CD4-positive, alpha-beta T cell treated with Interleukin-6 for 4 hours (primary cell): ENCODE measurements at regions not wholly inside any gene's neighbourhood (a gene's known extent, or its start where the extent isn't known, plus 50 kb on each side); places are given as distances from the start of the nearest gene placed in this dataset.

Experiments used
- DNase-seq: peaks from one replicate; pipeline ENCODE4 v3.0.0-alpha.2; 2020; ENCODE audit warnings: mixed read lengths

GRCh38 chr15:95298729-95299128 is 1031.8 kb upstream of the NR2F2 start:
- DNase-seq: no peak

GRCh38 chr15:95300958-95301357 is 1029.5 kb upstream of the NR2F2 start:
- no peak for DNase-seq

GRCh38 chr15:95302206-95302605 is 1028.3 kb upstream of the NR2F2 start:
- DNase-seq: no peak

GRCh38 chr15:95302809-95303208 is 1027.7 kb upstream of the NR2F2 start:
- DNase-seq: no peak

GRCh38 chr15:95303713-95304112 is 1026.8 kb upstream of the NR2F2 start:
- DNase-seq: no peak

GRCh38 chr15:95304151-95304946 is 1026.2 kb upstream of the NR2F2 start:
- DNase-seq: no peak

- no peak for DNase-seq
Observed at GRCh38 chr15:95304947-95305400, 1025.5 kb upstream of the NR2F2 start.

GRCh38 chr15:95307115-95307514 is 1023.4 kb upstream of the NR2F2 start:
- DNase-seq: no peak

- DNase-seq: no peak
Observed at GRCh38 chr15:95319242-95319641, 1011.3 kb upstream of the NR2F2 start.

GRCh38 chr15:95323796-95324195 is 1006.7 kb upstream of the NR2F2 start:
- DNase-seq: no peak

GRCh38 chr15:95324656-95325055 is 1005.8 kb upstream of the NR2F2 start:
- DNase-seq: no peak

- DNase-seq: no peak
Observed at GRCh38 chr15:95325763-95326404, 1004.6 kb upstream of the NR2F2 start.

GRCh38 chr15:95326431-95327182 is 1003.9 kb upstream of the NR2F2 start:
- no peak for DNase-seq

- DNase-seq: no peak
Observed at GRCh38 chr15:95327183-95327525, 1003.3 kb upstream of the NR2F2 start.

- no peak for DNase-seq
Observed at GRCh38 chr15:95327661-95328060, 1002.8 kb upstream of the NR2F2 start.

- no peak for DNase-seq
Observed at GRCh38 chr15:95328559-95328958, 1001.9 kb upstream of the NR2F2 start.

- DNase-seq: no peak
Observed at GRCh38 chr15:95329362-95329761, 1001.1 kb upstream of the NR2F2 start.

- DNase-seq: no peak
Observed at GRCh38 chr15:95341686-95342085, 988.8 kb upstream of the NR2F2 start.

GRCh38 chr15:95345867-95346266 is 984.6 kb upstream of the NR2F2 start:
- DNase-seq: no peak

GRCh38 chr15:95346721-95347475 is 983.6 kb upstream of the NR2F2 start:
- no peak for DNase-seq

GRCh38 chr15:95347837-95348236 is 982.7 kb upstream of the NR2F2 start:
- DNase-seq: no peak

- no peak for DNase-seq
Observed at GRCh38 chr15:95350908-95351307, 979.6 kb upstream of the NR2F2 start.

GRCh38 chr15:95352631-95353187 is 977.8 kb upstream of the NR2F2 start:
- no peak for DNase-seq
